Spleen (tissue), 11 donors: ENCODE measurements at regions not wholly inside any gene's neighbourhood (a gene's known extent, or its start where the extent isn't known, plus 50 kb on each side); places are given as distances from the start of the nearest gene placed in this dataset.

Experiments used
- DNase-seq: peaks from one replicate; pipeline ENCODE4 v3.0.0-alpha.2; 2020
- H3K27ac ChIP-seq, 8 donors: fragments of 200-600 bp; sonication (generic) in 7 of 8; 1 replicate in 4 of 8; 2 replicates in 4 of 8; pipeline versions ENCODE4 v1.5.0 to v1.8.0; 2016 to 2021; ENCODE audit warnings: inconsistent platforms in 4 of 8, mild to moderate bottlenecking in 4 of 8, moderate library complexity in 1 of 8
- H3K27me3 ChIP-seq, 7 donors: fragments of 200-600 bp; sonication (generic) in 6 of 7; replicated peaks in 1 of 7; 1 replicate in 4 of 7; 2 replicates in 3 of 7; pipeline versions ENCODE4 v1.5.0 to v1.8.0; 2016 to 2021; ENCODE audit warnings: inconsistent platforms in 3 of 7, mild to moderate bottlenecking in 1 of 7
- H3K36me3 ChIP-seq, 6 donors: fragments of 200-600 bp; sonication (generic) in 5 of 6; 1 replicate in 4 of 6; 2 replicates in 2 of 6; pipeline versions ENCODE4 v1.5.0 to v1.8.0; 2016 to 2021; ENCODE audit warnings: inconsistent platforms in 2 of 6
- H3K4me1 ChIP-seq, 6 donors: fragments of 200-600 bp; sonication (generic) in 5 of 6; 1 replicate in 3 of 6; 2 replicates in 3 of 6; pipeline versions ENCODE4 v1.5.0 to v1.8.0; 2016 to 2021; ENCODE audit warnings: inconsistent platforms in 3 of 6
- H3K4me3 ChIP-seq, 8 donors: fragments of 200-600 bp; sonication (generic) in 7 of 8; 1 replicate in 4 of 8; 2 replicates in 4 of 8; pipeline versions ENCODE4 v1.5.0 to v1.8.0; 2016 to 2021; ENCODE audit warnings: inconsistent platforms in 4 of 8, mild to moderate bottlenecking in 4 of 8, moderate library complexity in 2 of 8
- H3K9me3 ChIP-seq, 8 donors: fragments of 200-600 bp; sonication (generic) in 7 of 8; 1 replicate in 4 of 8; 2 replicates in 4 of 8; pipeline versions ENCODE4 v1.5.0 to v1.8.0; 2016 to 2021; ENCODE audit warnings: inconsistent platforms in 4 of 8
- POLR2A ChIP-seq, 3 donors: fragments of 450-650 bp; IDR thresholded peaks; one replicate each; pipeline ENCODE4 v1.5.1; 2017; ENCODE audit warnings: antibody characterized with exemption in 3 of 3, mild to moderate bottlenecking in 1 of 3
- POLR2AphosphoS5 ChIP-seq, 3 donors: sonication (generic); formaldehyde crosslinking; IDR thresholded peaks; one replicate each; pipeline ENCODE4 v1.5.1; 2017; ENCODE audit warnings: antibody characterized with exemption in 3 of 3
- WGBS, 5 donors: extraction: QIAGEN DNeasy Blood & Tissue Kit in 3 of 5; methylation state at CpG; one replicate each; pipeline versions ENCODE4 v1.1.5 to v1.1.7; 2013 to 2018; 5-methylcytosine and 5-hydroxymethylcytosine counted together
- intact Hi-C: fragments of 100-400 bp; cut with DNase I; formaldehyde crosslinking; loops from one replicate; pipeline ENCODE4 v1.15.0; 2023; ENCODE audit warnings: low total_unique reads
- TF ChIP-seq, protein P1 (sequence below), 11 experiments: fragments of 200-600 bp in 7 of 11; fragments of 450-650 bp in 4 of 11; sonication (generic) in 4 of 11; IDR thresholded peaks in 8 of 11; conservative IDR thresholded peaks in 3 of 11; 1 replicate in 7 of 11; 2 replicates in 4 of 11; pipeline versions ENCODE4 v1.4.0 to v1.8.0; 2016 to 2021; ENCODE audit warnings: antibody characterized with exemption in 11 of 11, inconsistent platforms in 4 of 11, mild to moderate bottlenecking in 1 of 11
- donor health status: healthy with polysubstance abuse.
- donor health status: DM: no; HTN: no; CAD: no; lungs with moderate emphysema.
- donor health status: DM: no; HTN: no; CAD: no.
- donor health status: Bipolar disorder and iron deficiency.
- donor health status: healthy.
- donor health status: DM: no; HTN: no; CAD: no.
- donor health status: DM: yes; HTN: yes; CAD: no.

DNA sequence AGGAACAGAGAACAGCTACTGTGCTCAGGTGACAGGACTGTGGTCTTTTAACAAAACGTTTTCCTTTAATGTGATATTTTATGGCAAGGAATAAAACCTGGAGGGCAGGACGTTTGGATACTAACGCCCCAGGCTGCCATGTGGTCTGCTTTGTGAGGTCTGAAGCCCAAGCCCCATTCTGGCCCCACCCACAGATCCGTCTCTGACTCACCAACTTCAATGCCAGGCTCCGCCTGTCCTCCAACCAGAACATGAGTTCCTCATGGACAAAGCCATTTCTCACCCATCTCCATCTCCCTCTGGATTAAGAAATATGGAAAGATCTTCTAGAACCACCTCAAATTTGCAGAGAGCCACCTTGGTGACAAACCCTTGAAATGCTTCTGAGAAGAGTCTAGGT, 148.8 kb downstream of the CRYBB2 start:
- H3K4me3 ChIP-seq, result no peak overlapping the region
- no peaks in the 10 kb centered on the region for H3K9me3 ChIP-seq
- H3K36me3 ChIP-seq, result peaks cover 0 to 83% (median 0%) of the 10 kb centered on the region in 6 donors
- TF ChIP-seq POLR2AphosphoS5 (IDR thresholded peaks at IDR 0.05), result no peak
- no peak for TF ChIP-seq POLR2A (IDR thresholded peaks at IDR 0.05)
- TF ChIP-seq, protein P1, sequence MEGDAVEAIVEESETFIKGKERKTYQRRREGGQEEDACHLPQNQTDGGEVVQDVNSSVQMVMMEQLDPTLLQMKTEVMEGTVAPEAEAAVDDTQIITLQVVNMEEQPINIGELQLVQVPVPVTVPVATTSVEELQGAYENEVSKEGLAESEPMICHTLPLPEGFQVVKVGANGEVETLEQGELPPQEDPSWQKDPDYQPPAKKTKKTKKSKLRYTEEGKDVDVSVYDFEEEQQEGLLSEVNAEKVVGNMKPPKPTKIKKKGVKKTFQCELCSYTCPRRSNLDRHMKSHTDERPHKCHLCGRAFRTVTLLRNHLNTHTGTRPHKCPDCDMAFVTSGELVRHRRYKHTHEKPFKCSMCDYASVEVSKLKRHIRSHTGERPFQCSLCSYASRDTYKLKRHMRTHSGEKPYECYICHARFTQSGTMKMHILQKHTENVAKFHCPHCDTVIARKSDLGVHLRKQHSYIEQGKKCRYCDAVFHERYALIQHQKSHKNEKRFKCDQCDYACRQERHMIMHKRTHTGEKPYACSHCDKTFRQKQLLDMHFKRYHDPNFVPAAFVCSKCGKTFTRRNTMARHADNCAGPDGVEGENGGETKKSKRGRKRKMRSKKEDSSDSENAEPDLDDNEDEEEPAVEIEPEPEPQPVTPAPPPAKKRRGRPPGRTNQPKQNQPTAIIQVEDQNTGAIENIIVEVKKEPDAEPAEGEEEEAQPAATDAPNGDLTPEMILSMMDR (IDR thresholded peaks at IDR 0.05 in 8 of 11, conservative IDR thresholded peaks at IDR 0.05 in 3 of 11), result no peak
- H3K27me3 ChIP-seq, result no peaks in the 10 kb centered on the region
- DNase-seq, result no peak
- 60 to 78% (median 69%) methylated on average over 5 of the region's 5 CpGs for WGBS, 5 donors
- intact Hi-C loops, result loop anchor here (10.0 kb wide), 1 partner anchor 57 kb away; no protein-coding TSS in a partner anchor
- H3K27ac ChIP-seq, result no peak overlapping the region
- H3K4me1 ChIP-seq, result peaks cover 12 to 61% (median 29%) of the 10 kb centered on the region in 6 donors

DNA sequence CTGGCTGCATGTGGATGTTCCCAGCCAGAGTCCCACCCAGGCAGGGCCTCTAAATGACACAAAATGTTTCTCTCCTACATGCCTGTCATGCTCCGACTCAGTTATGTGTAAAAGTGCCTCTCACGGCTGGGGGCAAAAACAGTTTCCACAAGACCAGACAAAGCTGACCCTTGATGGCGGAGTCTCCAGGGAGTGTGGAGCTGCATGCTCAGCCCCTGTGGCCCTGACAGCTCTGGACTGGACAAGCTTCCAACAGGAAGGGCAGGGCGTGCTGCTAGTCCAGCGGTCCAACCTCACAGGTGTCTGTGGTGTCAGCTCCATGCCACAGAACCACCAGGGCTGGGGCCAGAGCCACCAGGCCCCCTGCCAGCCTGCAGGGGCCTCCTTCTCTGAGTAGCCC, 149.6 kb downstream of the CRYBB2 start:
- no peak overlapping the region for H3K4me3 ChIP-seq
- intact Hi-C loops, result loop anchor here (10.0 kb wide), 1 partner anchor 56 kb away; no protein-coding TSS in a partner anchor
- no peak for DNase-seq
- WGBS, 5 donors, result 87 to 89% (median 89%) methylated on average over 3 to 5 of the region's 5 CpGs
- no peak overlapping the region for H3K27ac ChIP-seq
- TF ChIP-seq POLR2A (IDR thresholded peaks at IDR 0.05), result no peak
- TF ChIP-seq, protein P1 (IDR thresholded peaks at IDR 0.05 in 8 of 11, conservative IDR thresholded peaks at IDR 0.05 in 3 of 11), result no peak
- H3K27me3 ChIP-seq, result no peaks in the 10 kb centered on the region
- peaks cover 0 to 86% (median 0%) of the 10 kb centered on the region in 6 donors for H3K36me3 ChIP-seq
- H3K4me1 ChIP-seq, result peaks cover 12 to 55% (median 28%) of the 10 kb centered on the region in 6 donors
- H3K9me3 ChIP-seq, result no peaks in the 10 kb centered on the region

DNA sequence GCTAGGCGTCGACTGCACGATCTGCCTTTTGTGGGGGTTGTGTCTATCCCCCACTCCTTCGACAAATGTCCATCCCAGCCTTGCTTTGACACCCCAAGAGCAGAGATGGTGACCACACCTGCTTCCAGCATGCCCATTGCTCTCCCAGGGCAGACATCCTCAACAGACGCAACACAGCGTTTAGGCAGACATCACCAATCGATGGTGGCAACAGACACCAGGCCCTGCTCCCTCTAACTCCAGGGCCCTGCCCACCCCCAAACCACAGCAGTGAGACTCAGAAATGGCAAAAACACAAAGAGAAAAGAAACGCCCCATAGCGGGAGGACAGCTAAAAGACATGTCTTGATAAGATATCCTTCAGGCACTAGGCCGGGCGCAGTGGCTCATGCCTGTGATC, 150.9 kb downstream of the CRYBB2 start:
- no peak for TF ChIP-seq POLR2AphosphoS5 (IDR thresholded peaks at IDR 0.05)
- TF ChIP-seq POLR2A (IDR thresholded peaks at IDR 0.05), result no peak
- TF ChIP-seq, protein P1 (IDR thresholded peaks at IDR 0.05 in 8 of 11, conservative IDR thresholded peaks at IDR 0.05 in 3 of 11), result no peak
- 93 to 97% (median 96%) methylated on average over 11 of the region's 11 CpGs for WGBS, 5 donors
- no peak overlapping the region for H3K4me3 ChIP-seq
- intact Hi-C loops, result no loop called here
- no peaks in the 10 kb centered on the region for H3K27me3 ChIP-seq
- H3K36me3 ChIP-seq, result peaks cover 0 to 92% (median 0%) of the 10 kb centered on the region in 6 donors
- H3K27ac ChIP-seq, result no peak overlapping the region
- H3K4me1 ChIP-seq, result peaks cover under 1 to 54% (median 26%) of the 10 kb centered on the region in 6 donors
- no peaks in the 10 kb centered on the region for H3K9me3 ChIP-seq
- no peak for DNase-seq

DNA sequence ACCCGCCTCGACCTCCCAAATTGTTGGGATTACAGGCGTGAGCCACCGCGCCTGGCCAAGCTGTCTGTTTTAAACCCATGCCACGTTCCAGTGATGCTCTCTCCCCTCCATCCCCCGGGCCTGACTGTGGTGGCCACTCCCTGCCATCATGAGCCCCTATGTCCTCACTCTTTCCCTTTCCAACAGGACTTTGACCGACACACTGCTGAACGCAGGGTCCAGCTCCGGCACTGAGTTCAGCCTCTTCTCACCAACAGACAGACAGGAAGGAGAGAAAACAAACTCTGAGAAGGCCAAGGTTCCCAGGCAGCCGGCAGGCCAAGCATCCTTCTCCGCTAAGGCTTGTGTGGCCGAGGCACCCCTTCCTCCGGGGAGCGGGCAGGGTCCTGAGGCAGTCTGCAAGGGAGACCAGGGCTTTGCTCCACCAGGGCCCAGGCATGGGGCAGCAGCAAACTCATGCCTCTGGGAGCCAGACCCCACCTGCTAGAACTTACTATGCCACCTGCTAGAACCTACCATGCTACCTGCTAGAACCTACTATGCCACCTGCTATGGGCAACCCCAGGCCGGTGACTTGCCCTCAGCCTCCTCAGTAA, 152.7 kb downstream of the CRYBB2 start:
- intact Hi-C loops, result no loop called here
- DNase-seq, result no peak
- WGBS, 5 donors, result 95 to 98% (median 97%) methylated on average over 15 to 16 of the region's 16 CpGs
- no peak overlapping the region for H3K27ac ChIP-seq
- H3K27me3 ChIP-seq, result no peaks in the 10 kb centered on the region
- no peak overlapping the region for H3K4me3 ChIP-seq
- H3K9me3 ChIP-seq, result no peaks in the 10 kb centered on the region
- peaks cover 0 to 42% (median 17%) of the 10 kb centered on the region in 6 donors for H3K4me1 ChIP-seq
- TF ChIP-seq, protein P1 (IDR thresholded peaks at IDR 0.05 in 8 of 11, conservative IDR thresholded peaks at IDR 0.05 in 3 of 11), result no peak
- TF ChIP-seq POLR2A (IDR thresholded peaks at IDR 0.05) (no peak), POLR2AphosphoS5 (IDR thresholded peaks at IDR 0.05) (no peak)
- H3K36me3 ChIP-seq, result peaks cover 0 to 92% (median 6%) of the 10 kb centered on the region in 6 donors
